NCI-H526 (cell line): ENCODE measurements at regions not wholly inside any gene's neighbourhood (a gene's known extent, or its start where the extent isn't known, plus 50 kb on each side); places are given as distances from the start of the nearest gene placed in this dataset.
"Not testable (repeated sequence)": the region's sequence is repeated elsewhere in the genome, so short reads cannot be mapped to it uniquely, and the experiment has no call there.

Experiments
- DNase-seq, 2 experiments: peaks; one replicate each; lab custom pipeline; 2025; lab: John Stamatoyannopoulos, UW

DNA sequence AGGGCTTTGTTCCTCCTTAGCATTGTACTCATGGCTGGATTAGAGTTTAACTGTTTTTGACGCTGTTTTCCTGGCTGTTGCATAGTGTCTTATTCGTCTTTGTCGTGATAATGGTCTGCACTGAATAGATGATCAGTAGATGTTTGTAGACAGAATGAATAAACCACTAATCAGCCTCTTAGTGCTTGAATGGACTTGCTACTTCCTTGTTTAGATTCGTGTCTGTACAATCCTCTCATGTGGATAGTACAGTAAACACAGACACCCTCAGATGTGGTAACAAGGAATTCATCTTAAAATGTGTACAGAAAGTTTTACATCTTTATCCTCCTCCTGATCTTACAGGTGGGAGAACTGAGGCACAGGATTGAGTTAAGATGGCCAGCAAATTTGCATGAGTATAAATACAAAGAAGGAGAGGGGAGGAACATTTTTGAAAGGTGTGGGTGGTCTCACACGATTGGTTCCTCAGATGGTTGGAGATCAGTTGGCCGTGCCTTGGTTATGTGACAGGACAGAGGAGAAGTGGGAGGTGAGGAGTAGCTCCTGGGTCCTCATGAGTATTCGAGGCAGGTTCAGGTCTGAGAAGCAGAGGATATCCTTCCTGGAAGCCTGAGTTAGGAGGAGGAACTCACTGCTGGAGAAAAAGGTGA, 196.0 kb downstream of the KLRB1 start:
- DNase-seq, result not testable (repeated sequence)

DNA sequence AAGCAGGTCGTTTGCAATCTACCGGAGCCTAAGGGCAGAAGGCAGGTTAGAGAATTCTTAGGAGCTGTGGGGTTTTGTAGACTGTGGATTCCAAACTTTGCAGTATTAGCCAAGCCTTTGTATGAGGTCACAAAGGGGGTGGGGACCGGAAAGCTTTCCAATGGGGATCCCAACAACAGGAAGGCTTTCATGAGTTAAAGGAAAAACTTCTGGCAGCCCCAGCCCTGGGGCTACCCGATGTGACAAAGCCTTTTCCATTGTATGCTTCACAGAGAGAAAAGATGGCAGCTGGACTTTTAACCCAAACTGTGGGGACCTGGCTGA, 199.2 kb upstream of the PZP start:
- not testable (repeated sequence) for DNase-seq

GRCh38 chr12:9406564-9407424, 198.6 kb upstream of the PZP start:
- DNase-seq, result no peak

DNA sequence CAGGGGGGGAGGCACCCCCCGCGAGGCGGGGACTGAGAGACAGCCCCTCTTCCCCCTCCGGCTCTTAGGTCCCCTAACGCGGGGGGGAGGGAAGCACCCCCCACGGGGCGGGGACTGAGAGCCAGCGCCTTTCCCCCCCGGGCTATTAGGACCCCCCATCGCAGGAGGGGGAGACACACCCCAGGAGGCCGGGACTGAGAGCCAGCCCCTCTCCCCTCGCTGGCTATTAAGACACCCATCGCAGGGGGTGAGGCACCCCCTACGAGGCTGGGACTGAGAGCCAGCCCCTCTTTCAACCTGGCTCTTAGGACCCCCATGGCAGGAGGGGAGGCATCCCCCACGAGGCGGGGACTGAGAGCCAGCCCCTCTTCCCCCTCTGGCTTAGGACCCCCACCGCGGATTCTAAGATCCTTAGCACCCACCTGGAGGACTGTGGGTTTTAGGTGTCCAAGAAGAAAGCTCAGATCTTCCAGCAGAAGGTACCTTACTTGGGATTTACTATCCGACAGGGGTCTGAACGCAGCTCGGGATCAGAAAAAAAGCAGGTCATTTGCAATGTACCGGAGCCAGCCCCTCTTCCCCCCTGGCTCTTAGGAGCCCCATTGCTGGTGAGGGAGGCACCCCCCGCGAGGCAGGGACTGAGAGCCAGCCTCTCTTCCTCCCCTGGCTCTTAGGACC, 197.8 kb upstream of the PZP start:
- no peak for DNase-seq

DNA sequence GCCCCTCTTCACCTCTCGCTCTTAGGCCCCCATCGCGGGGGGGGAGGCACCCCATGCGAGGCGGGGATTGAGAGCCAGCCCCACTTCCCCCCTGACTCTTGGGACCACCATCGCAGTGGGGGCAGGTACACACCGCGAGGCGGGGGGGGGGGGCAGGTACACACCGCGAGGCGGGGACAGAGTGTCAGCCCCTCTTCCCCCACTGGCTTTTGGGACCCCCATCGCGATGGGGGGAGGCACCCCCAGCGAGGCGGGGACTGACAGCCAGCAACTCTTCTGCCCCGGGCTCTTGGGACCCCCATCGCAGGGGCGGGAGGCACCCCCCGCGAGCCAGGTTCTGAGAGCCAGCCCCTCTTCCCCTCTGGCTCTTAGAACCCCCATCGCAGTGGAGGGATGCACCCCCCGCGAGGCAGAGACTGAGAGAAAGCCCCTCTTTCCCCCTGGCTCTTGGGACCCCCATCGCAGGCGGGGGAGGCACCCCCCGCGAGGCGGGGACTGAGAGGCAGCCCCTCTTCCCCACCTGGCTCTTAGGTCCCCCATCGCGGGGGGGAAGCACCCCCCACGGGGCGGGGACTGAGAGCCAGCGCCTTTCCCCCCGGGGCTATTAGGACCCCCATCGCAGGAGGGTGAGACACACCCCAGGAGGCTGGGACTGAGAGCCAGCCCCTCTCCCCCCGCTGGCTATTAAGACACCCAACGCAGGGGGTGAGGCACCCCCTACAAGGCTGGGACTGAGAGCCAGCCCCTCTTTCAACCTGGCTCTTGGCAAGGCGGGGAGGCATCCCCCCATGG, 196.5 kb upstream of the PZP start:
- DNase-seq, result peak in 1 of 2 experiments; percentile 13

DNA sequence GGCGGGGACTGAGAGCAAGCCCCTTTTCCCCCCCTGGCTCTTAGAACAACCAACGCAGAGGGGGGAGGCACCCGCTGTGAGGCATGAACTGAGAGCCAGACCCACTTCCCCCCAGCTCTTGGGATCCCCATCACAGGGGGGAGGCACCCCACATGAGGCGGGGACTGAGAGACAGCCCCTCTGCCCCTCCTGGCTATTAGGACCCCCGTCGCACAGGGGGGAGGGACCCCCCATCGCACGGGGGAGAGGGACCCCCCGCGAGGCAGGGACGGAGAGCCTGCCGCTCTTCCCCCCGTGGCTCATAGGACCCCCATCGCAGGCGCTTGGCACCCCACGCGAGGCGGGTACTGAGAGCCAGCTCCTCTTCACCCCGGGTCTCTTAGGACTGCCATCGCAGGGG, 195.8 kb upstream of the PZP start:
- DNase-seq, result no peak

DNA sequence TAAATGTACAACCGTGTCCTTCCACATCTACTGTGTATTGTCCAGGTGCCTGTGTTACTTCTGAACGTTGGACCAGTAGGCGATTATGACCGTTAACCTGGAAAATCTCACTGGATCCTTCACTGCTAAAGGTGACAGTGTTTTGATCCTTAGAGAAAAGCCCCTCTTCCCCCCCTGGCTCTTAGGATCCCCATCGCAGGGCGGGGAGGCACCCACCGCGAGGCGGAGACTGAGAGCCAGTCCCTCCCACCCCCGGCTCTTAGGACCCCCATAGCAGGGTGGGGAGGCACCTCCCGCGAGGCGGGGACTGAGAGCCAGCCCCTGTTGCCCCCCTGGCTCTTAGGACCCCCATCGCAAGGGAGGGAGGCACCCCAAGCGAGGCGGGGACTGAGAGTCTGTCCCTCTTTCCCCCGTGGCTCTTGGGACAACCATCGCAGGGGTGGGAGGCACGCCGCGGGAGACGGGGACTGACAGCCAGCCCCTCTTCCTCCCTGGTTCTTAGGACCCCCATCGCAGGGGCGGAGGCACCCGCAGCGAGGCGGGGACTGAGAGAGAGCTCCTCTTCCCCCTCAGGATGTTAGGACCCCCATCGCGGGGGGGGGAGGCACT, 194.3 kb upstream of the PZP start:
- not testable (repeated sequence) for DNase-seq

DNA sequence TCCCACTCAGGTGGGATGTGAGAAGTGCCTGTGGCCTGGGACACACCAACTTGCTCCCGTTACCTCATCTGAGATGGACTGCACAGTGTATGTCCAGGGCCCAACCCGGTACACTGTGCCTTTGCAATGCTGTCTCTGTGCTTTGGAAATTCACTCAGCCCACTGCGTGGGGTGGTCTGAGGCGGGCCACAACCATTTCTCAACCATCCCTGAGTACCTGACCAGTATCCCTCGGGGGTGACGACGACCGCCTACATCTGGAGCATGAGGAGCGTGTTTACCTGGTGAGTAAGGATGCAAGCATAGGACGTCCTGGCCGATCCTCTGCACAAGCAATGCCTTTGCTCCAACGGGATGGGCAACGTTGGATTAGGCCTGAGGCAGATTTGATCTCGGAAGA, 188.2 kb upstream of the PZP start:
- DNase-seq, result not testable (repeated sequence)

GRCh38 chr12:9395220-9395619, 187.0 kb upstream of the PZP start:
- DNase-seq, result not testable (repeated sequence)

- no peak for DNase-seq
Observed at GRCh38 chr12:9392842-9393241, 184.6 kb upstream of the PZP start.

DNA sequence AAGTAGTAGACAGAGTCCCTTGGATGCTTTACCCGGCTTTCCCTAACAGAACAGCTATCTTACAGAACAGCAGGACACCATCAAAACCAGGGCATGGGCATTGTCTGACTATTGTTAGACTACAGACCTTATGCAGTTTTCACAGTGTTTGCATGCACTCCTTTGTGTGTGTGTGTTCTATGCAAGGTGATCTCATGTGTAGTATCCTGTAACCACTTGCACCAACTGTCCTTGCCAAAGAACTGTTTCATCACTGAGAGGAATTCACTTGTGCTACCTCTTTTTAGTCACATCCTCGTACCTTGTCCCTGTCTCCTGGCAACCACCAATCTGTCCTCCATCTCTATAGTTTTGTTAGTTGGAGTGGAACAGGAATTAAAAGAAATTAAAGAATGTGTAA, 183.6 kb upstream of the PZP start:
- no peak for DNase-seq

GRCh38 chr12:9390761-9391160, 182.6 kb upstream of the PZP start:
- no peak for DNase-seq

DNA sequence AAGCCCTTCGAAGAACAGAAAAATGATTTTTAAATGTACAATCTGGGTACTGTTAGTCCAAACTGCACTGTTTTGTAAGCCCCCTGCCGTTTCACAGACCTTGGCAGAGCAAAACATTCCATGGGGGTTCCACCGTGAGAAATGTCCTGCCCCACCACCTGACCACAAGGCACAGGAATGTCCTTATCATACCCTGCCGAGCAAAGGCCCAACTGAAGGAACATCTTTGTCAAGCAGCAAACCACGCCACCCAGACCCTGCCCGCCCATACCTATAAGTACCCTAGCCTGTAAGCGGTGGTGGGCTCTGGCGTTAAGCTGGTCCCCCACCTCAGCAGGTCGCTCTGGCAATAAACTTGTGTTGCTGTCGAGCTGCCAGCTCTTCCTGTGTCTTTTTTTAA, 181.6 kb upstream of the PZP start:
- DNase-seq, result no peak

DNA sequence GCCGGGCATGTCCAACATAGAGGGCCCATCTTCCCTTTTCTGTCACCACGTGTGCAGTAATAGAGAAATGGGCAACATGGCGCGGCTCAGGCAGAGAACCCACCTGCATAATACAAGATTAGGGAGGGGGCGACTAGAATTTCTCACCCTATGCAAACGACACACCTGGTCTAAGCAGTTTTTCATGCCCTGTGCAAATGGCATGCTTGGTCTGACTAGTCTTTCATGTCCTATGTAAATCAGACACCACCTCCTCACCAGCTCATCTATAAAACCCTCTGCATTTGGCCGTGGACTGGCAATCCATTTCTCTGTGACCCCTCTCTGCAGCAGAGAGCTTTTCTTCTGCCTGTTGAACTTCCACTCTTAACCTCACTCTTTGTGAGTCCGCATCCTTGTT, 180.2 kb upstream of the PZP start:
- DNase-seq, result peak; percentile 90 to 94

- no peak for DNase-seq
Observed at GRCh38 chr12:9387450-9387849, 179.3 kb upstream of the PZP start.

- no peak for DNase-seq
Observed at GRCh38 chr12:9383585-9383984, 175.4 kb upstream of the PZP start.

DNA sequence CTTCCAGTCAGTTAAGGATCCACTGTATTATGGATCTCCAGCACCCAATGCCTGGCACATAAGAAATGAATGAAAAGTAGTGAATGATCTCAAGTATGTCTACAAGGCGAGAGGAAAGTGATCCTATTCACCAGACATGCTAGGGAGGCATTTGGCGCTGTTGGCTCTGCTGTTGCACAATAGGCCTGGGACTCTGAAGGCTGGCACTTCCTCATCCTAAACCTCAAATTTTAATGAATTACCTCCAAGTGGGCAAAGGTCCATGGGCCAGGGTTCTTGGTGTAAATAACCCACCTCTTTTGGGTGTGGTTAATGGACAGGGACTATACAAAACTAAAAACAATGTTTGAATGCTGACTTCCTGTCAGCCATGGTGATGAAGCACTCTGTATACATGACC, 173.4 kb upstream of the PZP start:
- DNase-seq, result no peak

- DNase-seq, result no peak
Observed at GRCh38 chr12:9380650-9381049, 172.5 kb upstream of the PZP start.

DNA sequence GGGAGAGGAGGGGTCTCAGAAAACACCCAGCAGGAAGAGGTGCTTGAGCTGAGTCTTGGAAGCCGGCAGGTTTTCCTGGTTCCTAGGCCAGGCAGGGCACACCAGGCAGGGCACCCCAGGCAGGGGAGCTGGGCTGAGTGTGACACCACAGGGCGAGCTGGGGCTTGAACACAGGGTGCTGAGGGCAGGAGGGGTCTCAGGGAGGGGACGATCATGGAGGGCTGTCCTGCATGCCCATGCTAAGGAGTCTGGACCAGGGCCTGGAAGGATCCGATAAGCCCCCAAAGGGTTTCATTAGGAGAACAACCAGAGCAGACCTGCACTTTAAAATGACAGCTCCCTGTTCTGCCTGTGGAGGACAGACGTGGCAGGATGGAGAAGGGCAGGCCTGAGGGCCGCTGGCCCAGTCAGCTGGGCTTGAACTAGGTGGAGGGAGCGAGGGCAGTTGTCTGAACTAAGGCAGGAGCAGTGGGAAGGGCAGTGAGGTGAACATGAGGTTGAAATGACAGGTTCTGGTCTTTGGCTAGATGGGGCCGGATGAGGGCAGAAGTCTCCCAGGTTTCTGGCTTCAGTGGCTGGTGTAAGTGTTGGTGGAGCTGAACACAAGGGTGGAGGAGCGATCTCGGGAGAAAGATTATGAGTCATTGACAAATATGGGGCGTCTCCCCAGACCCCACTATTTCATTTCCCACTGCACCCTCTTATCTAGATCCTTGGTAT, 171.0 kb upstream of the PZP start:
- DNase-seq, result no peak

GRCh38 chr12:9378430-9378835, 170.2 kb upstream of the PZP start:
- peak; percentile 37 to 73 for DNase-seq

- no peak for DNase-seq
Observed at GRCh38 chr12:9372202-9372601, 164.0 kb upstream of the PZP start.
